ENCODE measurements at regions not wholly inside any gene's neighbourhood (a gene's known extent, or its start where the extent isn't known, plus 50 kb on each side); places are given as distances from the start of the nearest gene placed in this dataset.

GRCh38 chr5:78724061-78724460, 75.5 kb upstream of the LHFPL2 start:
- no peak for TF ChIP-seq CTCF (IDR thresholded peaks at IDR 0.05)
- no peak for TF ChIP-seq POLR2A (IDR thresholded peaks at IDR 0.05)

Data from lower leg skin (tissue), 3 donors.